NCI-H2029 treated with DMSO at 0.1 percent for 48 hours (cell line): ENCODE measurements at regions not wholly inside any gene's neighbourhood (a gene's known extent, or its start where the extent isn't known, plus 50 kb on each side); places are given as distances from the start of the nearest gene placed in this dataset.
"Not testable (repeated sequence)": the region's sequence is repeated elsewhere in the genome, so short reads cannot be mapped to it uniquely, and the experiment has no call there.

Source experiments
- DNase-seq: peaks from one replicate; lab custom pipeline; 2025; lab: John Stamatoyannopoulos, UW

DNA sequence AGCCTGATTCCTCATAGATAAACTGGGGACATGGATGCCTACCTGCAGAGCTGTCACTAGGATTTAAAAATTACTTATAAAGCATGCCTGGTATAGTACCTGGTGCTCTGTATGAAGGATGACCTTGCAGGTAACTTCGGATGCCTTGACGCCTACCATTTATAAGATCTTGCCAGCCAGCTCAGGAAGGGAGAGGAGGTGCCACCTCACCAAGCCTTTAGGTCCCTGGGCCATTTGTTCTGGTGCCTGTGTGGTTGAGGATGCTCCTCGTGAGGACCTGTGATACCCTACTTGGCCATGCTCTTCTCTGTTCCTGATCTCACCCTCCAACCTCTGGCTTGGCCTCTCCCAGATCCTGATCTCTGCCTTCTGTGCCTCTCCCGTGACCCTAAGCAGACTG, 85.2 kb downstream of the FDX1 start:
- no peak for DNase-seq

DNA sequence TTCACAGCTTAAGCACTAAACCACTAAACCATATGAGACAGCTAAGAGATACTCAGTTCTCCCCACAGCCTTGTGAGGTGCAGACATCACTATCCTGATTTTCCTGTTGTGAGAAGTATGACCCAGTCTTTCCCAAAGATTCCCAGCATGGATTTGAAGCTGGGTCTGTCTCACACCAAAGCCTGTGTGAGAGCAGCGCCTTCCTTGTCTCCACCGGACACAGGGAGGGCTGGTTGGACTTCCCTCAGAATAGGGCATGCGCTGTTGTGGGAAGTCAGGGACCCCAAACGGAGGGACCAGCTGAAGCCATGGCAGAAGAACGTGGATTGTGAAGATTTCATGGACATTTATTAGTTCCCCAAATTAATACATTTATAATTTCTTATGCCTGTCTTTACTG, 87.6 kb downstream of the FDX1 start:
- DNase-seq: not testable (repeated sequence)

DNA sequence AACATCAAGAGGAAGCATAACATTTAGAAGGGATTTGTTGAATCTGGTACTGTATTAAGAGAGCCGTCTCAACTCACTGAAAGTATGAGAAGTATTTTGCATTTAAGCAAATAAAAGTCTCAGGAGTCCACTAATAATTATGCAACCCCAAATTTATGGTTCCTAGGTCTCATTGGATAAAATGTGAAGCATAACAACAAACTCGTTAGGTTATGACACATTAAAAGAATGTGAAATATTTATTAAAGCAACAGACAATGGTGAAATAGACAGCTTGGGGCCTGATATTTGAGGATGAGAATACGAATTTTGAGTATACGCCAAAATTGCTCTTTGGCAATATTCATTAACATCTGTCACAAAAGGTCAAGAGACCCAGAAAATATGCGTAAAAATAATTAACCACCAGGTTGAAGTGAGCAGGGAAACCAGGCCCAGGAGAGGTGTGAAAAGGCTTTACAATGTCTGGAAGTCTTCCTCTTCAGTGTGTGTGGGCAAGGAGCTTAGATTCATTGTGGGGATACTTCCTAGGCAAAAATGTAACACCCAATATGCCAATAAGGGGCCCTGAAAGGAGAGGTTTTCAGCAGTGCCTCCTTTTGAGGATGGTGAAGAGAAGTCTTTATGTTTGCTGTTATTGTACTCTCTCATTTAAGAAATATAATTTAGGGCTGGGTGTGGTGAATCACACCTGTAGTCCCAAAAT, 89.2 kb downstream of the FDX1 start:
- DNase-seq: no peak

DNA sequence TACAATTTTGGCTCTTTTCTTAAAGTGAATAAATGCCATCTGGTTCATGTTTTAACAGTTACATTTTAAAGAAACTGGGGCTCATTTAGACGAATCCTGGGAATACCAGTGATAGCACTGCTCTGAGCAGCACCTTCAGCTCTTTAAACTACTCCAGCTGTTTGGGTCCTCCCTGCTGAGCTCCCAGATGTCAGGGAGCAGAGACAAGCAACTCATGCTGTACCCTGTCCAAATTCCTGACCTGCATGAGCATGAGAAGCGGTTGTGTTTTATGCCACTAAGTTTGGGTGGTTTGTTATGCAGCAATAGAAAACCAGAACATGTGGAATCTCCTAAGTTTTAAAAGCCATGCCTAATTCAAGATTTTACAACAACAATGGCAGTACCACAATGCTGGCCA, 90.0 kb downstream of the FDX1 start:
- no peak for DNase-seq

DNA sequence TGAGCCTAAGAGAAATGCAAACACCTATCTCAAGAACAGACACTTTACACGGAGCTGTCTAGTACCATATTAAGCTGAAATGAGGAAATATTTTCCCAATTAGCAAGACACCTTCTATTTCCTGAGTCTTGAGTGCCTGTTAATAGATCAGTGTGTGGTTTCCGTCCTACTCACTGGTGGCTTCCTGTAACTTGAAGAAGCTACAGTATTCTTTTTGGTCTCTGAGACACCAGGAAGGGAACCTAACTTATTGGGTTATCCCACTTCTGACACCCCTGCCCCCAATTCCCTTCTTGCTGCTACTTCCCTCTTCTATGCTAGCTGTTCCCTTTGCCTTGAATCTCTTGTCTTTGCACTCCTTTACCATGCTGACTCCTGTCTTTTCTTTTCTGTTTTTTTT, 92.7 kb downstream of the FDX1 start:
- DNase-seq: no peak

DNA sequence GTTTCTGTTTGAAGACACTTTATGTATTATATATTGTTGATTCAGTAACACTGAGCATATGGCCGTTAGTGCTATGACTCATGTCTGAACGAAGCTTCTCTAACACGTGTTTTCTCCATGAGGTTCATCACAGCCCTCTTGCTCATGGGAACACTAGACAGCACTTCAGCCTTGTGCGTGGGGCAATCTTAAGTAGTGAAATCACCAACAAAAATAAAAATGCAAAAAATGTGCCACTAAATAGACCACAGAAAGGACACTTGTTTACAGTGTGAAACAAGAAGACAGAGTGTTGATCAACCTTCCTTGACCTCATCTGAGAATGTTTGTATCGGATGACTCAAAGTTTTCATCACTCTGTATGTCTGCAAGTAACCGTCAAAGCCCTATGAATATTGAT, 94.5 kb downstream of the FDX1 start:
- no peak for DNase-seq

DNA sequence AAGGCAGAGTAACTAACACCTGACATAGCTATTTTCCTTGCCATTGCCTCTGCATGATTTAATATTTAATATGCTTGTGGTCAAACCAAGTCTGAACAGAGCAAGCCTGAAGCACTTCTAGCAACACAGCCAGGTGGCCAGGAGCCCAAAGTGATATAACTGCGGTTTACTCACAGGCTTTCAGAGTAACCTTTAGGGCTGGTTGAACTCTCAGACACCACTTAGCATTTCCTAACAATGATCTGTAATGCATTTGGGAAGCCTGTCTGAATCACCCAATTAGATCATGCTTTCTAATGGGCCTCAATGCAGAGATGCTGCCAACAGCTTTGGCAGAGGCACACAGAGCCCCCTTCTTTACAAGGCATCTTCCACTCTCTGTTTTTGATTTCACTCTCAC, 96.1 kb downstream of the FDX1 start:
- peak; percentile 94 for DNase-seq

DNA sequence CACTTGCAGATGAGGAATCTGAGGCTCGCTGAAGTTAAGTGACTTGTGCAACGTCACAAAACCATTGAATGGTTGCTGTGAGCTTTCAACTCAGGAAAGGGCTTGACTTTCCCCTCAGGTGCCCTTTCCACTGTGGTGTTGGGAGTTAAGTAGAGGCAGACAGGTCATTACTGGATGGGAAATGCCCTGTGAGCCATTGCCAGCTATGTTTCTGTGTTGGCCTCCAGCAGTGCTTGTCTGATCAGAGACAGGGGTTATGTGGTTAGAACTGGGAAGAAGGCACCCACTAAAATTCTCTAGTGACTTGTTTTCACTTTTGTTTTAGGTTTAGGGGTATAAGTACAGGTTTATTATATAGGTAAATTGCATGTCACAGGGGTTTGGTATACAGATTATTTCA, 96.6 kb downstream of the FDX1 start:
- DNase-seq: peak; percentile 89
